AG09319 (cell line): ENCODE measurements at regions not wholly inside any gene's neighbourhood (a gene's known extent, or its start where the extent isn't known, plus 50 kb on each side); places are given as distances from the start of the nearest gene placed in this dataset.

Experiments used
- DNase-seq: peaks from one replicate; pipeline ENCODE4 v3.0.0-alpha.2; 2010; ENCODE audit warnings: low read depth; ENCODE audit errors: extremely low read depth
- CTCF ChIP-seq: IDR thresholded peaks from 2 replicates; pipeline ENCODE4 v1.5.1; 2011; ENCODE audit warnings: low read depth, mild to moderate bottlenecking, inconsistent platforms, low read length, moderate library complexity

- no peak for TF ChIP-seq CTCF
- no peak for DNase-seq
Observed at GRCh38 chr18:68104036-68104435, 587.5 kb upstream of the DSEL start.

DNA sequence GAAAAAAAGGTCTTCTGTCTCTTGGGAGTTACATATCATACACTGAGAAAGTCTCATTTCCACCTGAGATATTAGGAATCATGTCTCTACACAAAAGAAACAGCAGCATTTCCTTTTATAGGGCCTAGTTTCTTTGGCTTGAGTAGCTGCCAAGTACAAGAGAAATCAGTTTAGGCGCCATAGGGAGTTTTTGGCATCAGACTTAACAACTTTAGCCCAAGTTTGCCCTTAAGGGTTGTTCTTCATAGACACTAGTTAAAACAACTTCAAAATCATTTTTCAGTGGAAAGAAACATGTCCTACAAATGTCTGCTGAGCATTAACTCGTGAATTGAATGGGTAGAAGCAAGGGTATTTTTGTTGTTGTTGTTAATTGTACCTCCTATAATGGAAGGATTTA is 587.0 kb upstream of the DSEL start:
- TF ChIP-seq CTCF, result no peak
- no peak for DNase-seq

DNA sequence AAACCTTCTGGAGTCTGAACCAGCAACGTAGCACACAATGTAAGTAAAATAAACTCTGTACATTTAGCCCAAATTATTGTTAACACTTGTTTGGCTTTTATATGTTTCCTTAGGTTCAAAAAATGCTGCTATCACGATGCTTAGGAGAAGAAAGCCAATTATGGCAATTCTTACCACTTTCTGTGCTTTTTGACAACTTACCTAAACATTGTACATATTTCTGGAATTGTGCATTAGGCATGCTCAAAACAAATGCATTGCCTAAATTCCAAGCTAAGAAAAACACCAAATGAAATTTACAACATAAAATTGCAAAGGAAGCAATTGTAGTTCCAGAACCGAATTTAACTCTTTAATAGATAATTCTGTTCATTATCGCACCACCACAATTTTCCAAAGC is 585.6 kb upstream of the DSEL start:
- DNase-seq, result no peak
- TF ChIP-seq CTCF, result no peak

- no peak for TF ChIP-seq CTCF
- DNase-seq, result no peak
Observed at GRCh38 chr18:68098655-68099054, 582.1 kb upstream of the DSEL start.

GRCh38 chr18:68086481-68086880 is 570.0 kb upstream of the DSEL start:
- no peak for DNase-seq
- no peak for TF ChIP-seq CTCF

DNA sequence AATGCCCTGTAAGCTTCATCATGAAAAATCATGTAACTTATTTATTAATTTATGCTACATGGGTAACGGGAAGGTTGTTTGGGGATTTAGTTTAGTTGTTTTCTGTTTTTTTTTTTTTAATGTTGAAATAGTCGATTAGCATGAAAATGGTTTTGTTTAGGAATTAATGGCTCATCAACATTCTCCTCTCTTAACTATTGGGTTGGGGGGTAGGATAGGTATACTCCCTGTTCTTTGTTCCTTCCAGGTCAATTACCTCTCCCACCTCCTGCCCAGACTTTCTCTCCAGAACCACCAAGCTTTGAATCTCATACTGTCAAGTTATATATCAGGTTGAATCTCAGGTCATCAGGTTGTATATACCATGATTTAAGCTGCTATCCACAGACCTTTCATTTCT is 568.7 kb upstream of the DSEL start:
- DNase-seq, result no peak
- TF ChIP-seq CTCF, result no peak

DNA sequence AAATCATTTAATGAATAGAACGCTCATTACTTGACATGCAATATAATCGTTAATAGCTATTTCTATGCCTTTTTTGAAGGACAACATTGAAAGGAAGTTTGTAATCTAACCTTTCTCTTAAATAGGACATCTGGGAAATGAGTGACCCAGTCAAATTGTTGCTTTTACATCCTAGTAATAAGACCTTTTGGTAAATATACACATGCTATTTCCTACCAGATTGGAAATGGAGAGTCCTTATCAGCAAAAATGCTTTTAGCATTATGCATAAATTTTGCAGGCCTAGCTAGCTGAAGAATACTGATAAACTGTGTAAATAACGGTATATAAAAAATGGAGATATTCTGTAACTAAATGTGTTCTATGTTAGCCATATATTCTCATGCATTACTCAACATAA is 567.3 kb upstream of the DSEL start:
- no peak for DNase-seq
- no peak for TF ChIP-seq CTCF
